ENCODE measurements at regions not wholly inside any gene's neighbourhood (a gene's known extent, or its start where the extent isn't known, plus 50 kb on each side); places are given as distances from the start of the nearest gene placed in this dataset.

- Histone ChIP-seq H3K36me3 (ENCODE audit: insufficient read depth, low read length) (no peaks in the 10 kb centered on the region), H3K4me3 (ENCODE audit: low read length) (no peak overlapping the region), H3K27me3 (ENCODE audit: control insufficient read depth in 1 of 2, insufficient read depth in 2 of 2, low read length in 2 of 2) (peaks cover 3 to 11% of the 10 kb centered on the region in 2 experiments), H3K9me3 (ENCODE audit: control insufficient read depth in 1 of 2, insufficient read depth in 1 of 2, low read length in 2 of 2) (peaks cover 0 to 10% of the 10 kb centered on the region in 2 experiments), H3K27ac (ENCODE audit: low read depth in 1 of 2, low read length in 2 of 2) (no peak overlapping the region), H3K4me1 (ENCODE audit: insufficient read depth, low read length) (no peaks in the 10 kb centered on the region)
- CTCF ChIA-PET: no interaction called here
- H3K4me1 Mint-ChIP-seq (ENCODE audit: low read depth): no peaks in the 10 kb centered on the region
- no peak for DNase-seq
- peaks cover 7% of the 10 kb centered on the region for H3K9me3 Mint-ChIP-seq
- intact Hi-C loops (cut with DNase I, micrococcal nuclease): no loop called here
- POLR2A ChIA-PET: no interaction called here
- TF ChIP-seq, protein P1, sequence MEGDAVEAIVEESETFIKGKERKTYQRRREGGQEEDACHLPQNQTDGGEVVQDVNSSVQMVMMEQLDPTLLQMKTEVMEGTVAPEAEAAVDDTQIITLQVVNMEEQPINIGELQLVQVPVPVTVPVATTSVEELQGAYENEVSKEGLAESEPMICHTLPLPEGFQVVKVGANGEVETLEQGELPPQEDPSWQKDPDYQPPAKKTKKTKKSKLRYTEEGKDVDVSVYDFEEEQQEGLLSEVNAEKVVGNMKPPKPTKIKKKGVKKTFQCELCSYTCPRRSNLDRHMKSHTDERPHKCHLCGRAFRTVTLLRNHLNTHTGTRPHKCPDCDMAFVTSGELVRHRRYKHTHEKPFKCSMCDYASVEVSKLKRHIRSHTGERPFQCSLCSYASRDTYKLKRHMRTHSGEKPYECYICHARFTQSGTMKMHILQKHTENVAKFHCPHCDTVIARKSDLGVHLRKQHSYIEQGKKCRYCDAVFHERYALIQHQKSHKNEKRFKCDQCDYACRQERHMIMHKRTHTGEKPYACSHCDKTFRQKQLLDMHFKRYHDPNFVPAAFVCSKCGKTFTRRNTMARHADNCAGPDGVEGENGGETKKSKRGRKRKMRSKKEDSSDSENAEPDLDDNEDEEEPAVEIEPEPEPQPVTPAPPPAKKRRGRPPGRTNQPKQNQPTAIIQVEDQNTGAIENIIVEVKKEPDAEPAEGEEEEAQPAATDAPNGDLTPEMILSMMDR (IDR thresholded peaks at IDR 0.05): no peak
- H3K27me3 Mint-ChIP-seq: peaks cover 68% of the 10 kb centered on the region
- H3K4me3 Mint-ChIP-seq: no peak overlapping the region
- no peak for ATAC-seq (ENCODE audit: poor library complexity)
- no peak overlapping the region for H3K27ac Mint-ChIP-seq
- no peaks in the 10 kb centered on the region for H3K36me3 Mint-ChIP-seq (ENCODE audit: low read depth)
Measured at GRCh38 chr6:125693480-125693879, 56.0 kb upstream of the HEY2 start.

DNA sequence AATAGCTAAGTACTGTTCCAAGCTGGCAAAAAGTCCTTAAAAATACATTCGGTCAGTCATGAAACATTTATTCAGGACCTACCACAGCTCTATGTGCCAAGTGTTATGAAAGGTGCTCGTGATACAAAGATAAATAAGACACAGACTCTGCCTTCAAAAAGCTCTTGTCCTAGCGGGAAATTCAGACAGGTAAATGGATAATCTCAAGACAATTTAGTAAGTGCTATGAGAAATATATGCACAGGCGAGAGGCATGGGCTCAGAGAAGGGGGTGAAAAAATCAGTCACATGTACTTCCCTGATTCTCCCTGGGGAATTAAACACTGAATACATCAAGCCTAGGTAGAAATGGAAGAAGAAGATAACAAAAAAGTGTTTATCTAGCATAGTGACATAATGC lies 49.8 kb upstream of the HEY2 start:
- H3K27me3 ChIP-seq (ENCODE audit: control insufficient read depth in 1 of 2, insufficient read depth in 2 of 2, low read length in 2 of 2): peaks cover 0 to 4% of the 10 kb centered on the region in 2 experiments
- Mint-ChIP-seq H3K4me3 (no peak overlapping the region), H3K4me1 (ENCODE audit: low read depth) (no peaks in the 10 kb centered on the region), H3K9me3 (no peaks in the 10 kb centered on the region), H3K27me3 (peaks cover 32% of the 10 kb centered on the region), H3K36me3 (ENCODE audit: low read depth) (no peaks in the 10 kb centered on the region), H3K27ac (no peak overlapping the region)
- POLR2A ChIA-PET: no interaction called here
- no peaks in the 10 kb centered on the region for H3K4me1 ChIP-seq (ENCODE audit: insufficient read depth, low read length)
- no peak for DNase-seq
- CTCF ChIA-PET: no interaction called here
- no peaks in the 10 kb centered on the region for H3K9me3 ChIP-seq (ENCODE audit: control insufficient read depth in 1 of 2, insufficient read depth in 1 of 2, low read length in 2 of 2)
- no peak for ATAC-seq (ENCODE audit: poor library complexity)
- H3K4me3 ChIP-seq (ENCODE audit: low read length): no peak overlapping the region
- no peaks in the 10 kb centered on the region for H3K36me3 ChIP-seq (ENCODE audit: insufficient read depth, low read length)
- intact Hi-C loops (cut with DNase I, micrococcal nuclease): no loop called here
- no peak overlapping the region for H3K27ac ChIP-seq (ENCODE audit: low read depth in 1 of 2, low read length in 2 of 2)
- TF ChIP-seq, protein P1 (IDR thresholded peaks at IDR 0.05): no peak
